H1 (cell line): ENCODE measurements at regions not wholly inside any gene's neighbourhood (a gene's known extent, or its start where the extent isn't known, plus 50 kb on each side); places are given as distances from the start of the nearest gene placed in this dataset.

Experiments used
- CTCF ChIA-PET: fragments of 300-600 bp; sonication (Branson Sonifier 250); formaldehyde crosslinking; loops from one replicate; lab custom pipeline; 2021; ENCODE audit not compliant: partially characterized antibody; lab: Charles Lee
- POLR2A ChIA-PET: fragments of 300-600 bp; sonication (Branson Sonifier 250); formaldehyde crosslinking; loops from one replicate; lab custom pipeline; 2021; ENCODE audit warnings: inconsistent platforms; ENCODE audit not compliant: partially characterized antibody; lab: Charles Lee
- DNase-seq, 2 experiments: peaks; one replicate each; pipeline versions ENCODE4 v3.0.0 to v3.0.0-alpha.2; 2010 to 2022; ENCODE audit warnings: low spot score in 2 of 2, low read depth in 1 of 2, mixed read lengths in 1 of 2
- FAIRE-seq: peaks from 2 replicates; lab custom pipeline; 2011; peaks lifted over from hg19 to GRCh38; lab: Jason Lieb, UNC
- H2AFZ ChIP-seq: 2 replicates; pipeline ENCODE4 v1.8.1; 2012; ENCODE audit warnings: low read length, inconsistent platforms
- H2AK5ac ChIP-seq: 2 replicates; pipeline ENCODE4 v1.6.1; 2013; ENCODE audit warnings: low read depth, low read length
- H2BK120ac ChIP-seq: replicated peaks from 2 replicates; pipeline ENCODE3; 2013; ENCODE audit warnings: low read depth, low read length, inconsistent platforms
- H2BK12ac ChIP-seq: 2 replicates; pipeline ENCODE4 v1.6.1; 2013; ENCODE audit warnings: low read depth, low read length
- H2BK15ac ChIP-seq: 2 replicates; pipeline ENCODE4 v1.6.1; 2013; ENCODE audit warnings: low read length
- H2BK20ac ChIP-seq: 2 replicates; pipeline ENCODE4 v1.6.1; 2013; ENCODE audit warnings: low read length
- H2BK5ac ChIP-seq: 2 replicates; pipeline ENCODE4 v1.6.1; 2013; ENCODE audit warnings: low read depth, low read length
- H3K14ac ChIP-seq: 2 replicates; pipeline ENCODE4 v1.6.1; 2013; ENCODE audit warnings: inconsistent platforms; ENCODE audit not compliant: insufficient read length
- H3K18ac ChIP-seq: 2 replicates; pipeline ENCODE4 v1.6.1; 2013; ENCODE audit warnings: low read length; ENCODE audit errors: extremely low read depth
- H3K23ac ChIP-seq: 2 replicates; pipeline ENCODE4 v1.6.1; 2013; ENCODE audit warnings: inconsistent platforms; ENCODE audit not compliant: insufficient read length
- H3K23me2 ChIP-seq: 2 replicates; pipeline ENCODE4 v1.6.1; 2013; ENCODE audit warnings: low read depth, low read length
- H3K27ac ChIP-seq: 2 replicates; pipeline ENCODE4 v1.6.1; 2011; ENCODE audit warnings: low read depth, low read length, inconsistent platforms
- H3K27me3 ChIP-seq, 4 experiments: replicated peaks in 1 of 4; 1 replicate in 1 of 4; 2 replicates in 3 of 4; pipeline versions ENCODE4 v1.6.1 to v1.8.1; 2011 to 2013; ENCODE audit warnings: low read length in 3 of 4, mild to moderate bottlenecking in 3 of 4, inconsistent platforms in 2 of 4, mixed read lengths in 2 of 4, moderate library complexity in 1 of 4; ENCODE audit not compliant: control insufficient read depth in 3 of 4, insufficient read depth in 3 of 4; ENCODE audit errors: extremely low read depth in 1 of 4
- H3K36me3 ChIP-seq, 4 experiments: 2 replicates each; pipeline versions ENCODE4 v1.6.1 to v1.8.1; 2011 to 2013; ENCODE audit warnings: mild to moderate bottlenecking in 4 of 4, low read length in 3 of 4, moderate library complexity in 2 of 4, control low read depth in 1 of 4, inconsistent platforms in 1 of 4; ENCODE audit not compliant: insufficient read depth in 4 of 4, control insufficient read depth in 2 of 4
- H3K4ac ChIP-seq: replicated peaks from 2 replicates; pipeline ENCODE3; 2013; ENCODE audit warnings: low read length, low read depth, mixed read lengths, inconsistent platforms; ENCODE audit not compliant: insufficient read length
- H3K4me1 ChIP-seq, 4 experiments: replicated peaks in 1 of 4; 1 replicate in 1 of 4; 2 replicates in 3 of 4; pipeline versions ENCODE4 v1.6.1 to v1.8.1; 2011 to 2013; ENCODE audit warnings: low read length in 3 of 4, inconsistent platforms in 2 of 4, mixed read lengths in 1 of 4; ENCODE audit not compliant: insufficient read depth in 4 of 4, control insufficient read depth in 3 of 4
- H3K4me2 ChIP-seq, 2 experiments: 2 replicates each; pipeline versions ENCODE4 v1.6.1 to v1.8.1; 2011 to 2013; ENCODE audit warnings: low read depth in 2 of 2, low read length in 2 of 2, control low read depth in 1 of 2, inconsistent platforms in 1 of 2, mild to moderate bottlenecking in 1 of 2; ENCODE audit not compliant: insufficient read depth in 1 of 2
- H3K4me3 ChIP-seq, 4 experiments: fragments of 200-600, 300-600 bp in 1 of 4; sonication (generic), shearing (Covaris generic), sonication (Bioruptor Twin) in 1 of 4; 2 replicates each; pipeline versions ENCODE4 v1.5.1 to v1.8.1; 2011 to 2016; ENCODE audit warnings: low read length in 4 of 4, low read depth in 3 of 4, control low read depth in 2 of 4, inconsistent platforms in 2 of 4, mild to moderate bottlenecking in 2 of 4, mixed read lengths in 1 of 4, moderate library complexity in 1 of 4; ENCODE audit not compliant: insufficient read depth in 2 of 4; ENCODE audit errors: extremely low read depth in 1 of 4
- H3K56ac ChIP-seq: replicated peaks from 2 replicates; pipeline ENCODE3; 2013; ENCODE audit warnings: low read depth, mild to moderate bottlenecking, mixed read lengths, low read length, inconsistent platforms; ENCODE audit not compliant: insufficient read length
- H3K79me1 ChIP-seq: 2 replicates; pipeline ENCODE4 v1.6.1; 2013; ENCODE audit warnings: low read depth, low read length, control low read depth
- H3K79me2 ChIP-seq, 2 experiments: 2 replicates each; pipeline versions ENCODE4 v1.6.1 to v1.8.1; 2012 to 2013; ENCODE audit warnings: low read length in 2 of 2, mild to moderate bottlenecking in 2 of 2, inconsistent platforms in 1 of 2; ENCODE audit not compliant: insufficient read depth in 2 of 2, control insufficient read depth in 1 of 2
- H3K9ac ChIP-seq, 4 experiments: replicated peaks in 1 of 4; 1 replicate in 1 of 4; 2 replicates in 3 of 4; pipeline versions ENCODE4 v1.6.1 to v1.8.1; 2011 to 2013; ENCODE audit warnings: low read depth in 3 of 4, low read length in 3 of 4, control low read depth in 2 of 4, mild to moderate bottlenecking in 2 of 4, moderate library complexity in 2 of 4, inconsistent platforms in 1 of 4; ENCODE audit errors: extremely low read depth in 1 of 4
- H3K9me3 ChIP-seq, 2 experiments: 2 replicates each; pipeline versions ENCODE4 v1.6.1 to v1.8.1; 2012 to 2013; ENCODE audit warnings: mild to moderate bottlenecking in 2 of 2, moderate library complexity in 2 of 2, control low read depth in 1 of 2, inconsistent platforms in 1 of 2, low read depth in 1 of 2, low read length in 1 of 2, mixed read lengths in 1 of 2; ENCODE audit not compliant: insufficient read depth in 2 of 2
- H4K20me1 ChIP-seq, 2 experiments: replicated peaks in 1 of 2; 2 replicates each; pipeline versions ENCODE3 to v1.8.1; 2011 to 2013; ENCODE audit warnings: inconsistent platforms in 2 of 2, low read length in 2 of 2, mild to moderate bottlenecking in 1 of 2; ENCODE audit not compliant: insufficient read depth in 2 of 2, control insufficient read depth in 1 of 2
- H4K5ac ChIP-seq: 2 replicates; pipeline ENCODE4 v1.6.1; 2013; ENCODE audit warnings: low read length, low read depth, mixed read lengths, inconsistent platforms; ENCODE audit not compliant: insufficient read length
- H4K8ac ChIP-seq: 2 replicates; pipeline ENCODE4 v1.8.0; 2013; ENCODE audit warnings: mild to moderate bottlenecking, moderate library complexity, low read length, inconsistent platforms; ENCODE audit not compliant: insufficient read depth; ENCODE audit errors: extremely low read depth
- H4K91ac ChIP-seq: replicated peaks from 2 replicates; pipeline ENCODE3; 2013; ENCODE audit warnings: low read length, mixed read lengths, inconsistent platforms; ENCODE audit not compliant: insufficient read length
- BRCA1 ChIP-seq: IDR thresholded peaks from 2 replicates; pipeline ENCODE4 v1.6.1; 2012; ENCODE audit warnings: low read depth, low read length, improper control_type of control experiment
- CEBPB ChIP-seq: IDR thresholded peaks from 2 replicates; pipeline ENCODE4 v1.6.1; 2012; ENCODE audit warnings: low read depth, low read length
- CHD1 ChIP-seq: IDR thresholded peaks from 2 replicates; pipeline ENCODE4 v1.6.1; 2012; ENCODE audit warnings: low read depth, low read length, improper control_type of control experiment
- E2F6 ChIP-seq: IDR thresholded peaks from 2 replicates; pipeline ENCODE4 v1.6.1; 2012; ENCODE audit warnings: inconsistent platforms
- FOSL1 ChIP-seq: IDR thresholded peaks from 2 replicates; pipeline ENCODE4 v1.6.1; 2011; ENCODE audit warnings: mild to moderate bottlenecking, low read depth, low read length, moderate library complexity; ENCODE audit not compliant: insufficient read depth
- NANOG ChIP-seq: IDR thresholded peaks from 2 replicates; pipeline ENCODE4 v1.6.1; 2011; ENCODE audit warnings: low read length, low read depth, mild to moderate bottlenecking, inconsistent platforms; ENCODE audit not compliant: insufficient read depth, poor library complexity, severe bottlenecking
- RAD21 ChIP-seq, 2 experiments: IDR thresholded peaks in 1 of 2; conservative IDR thresholded peaks in 1 of 2; 2 replicates each; pipeline ENCODE4 v1.6.1; 2011; ENCODE audit warnings: low read depth in 2 of 2, low read length in 2 of 2, improper control_type of control experiment in 1 of 2, inconsistent platforms in 1 of 2, mild to moderate bottlenecking in 1 of 2, moderate library complexity in 1 of 2
- RBBP5 ChIP-seq: IDR thresholded peaks from 2 replicates; pipeline ENCODE4 v1.7.1; 2012; ENCODE audit warnings: low read depth, mild to moderate bottlenecking, inconsistent platforms, low read length, moderate library complexity, borderline replicate concordance
- SP1 ChIP-seq: IDR thresholded peaks from 2 replicates; pipeline ENCODE4 v1.6.1; 2011; ENCODE audit warnings: low read depth, low read length
- SRF ChIP-seq: IDR thresholded peaks from 2 replicates; pipeline ENCODE4 v1.6.1; 2011; ENCODE audit warnings: mild to moderate bottlenecking, low read depth, low read length, moderate library complexity
- TAF1 ChIP-seq: IDR thresholded peaks from 2 replicates; pipeline ENCODE4 v1.6.1; 2011; ENCODE audit warnings: mild to moderate bottlenecking, low read depth, low read length
- TEAD4 ChIP-seq: IDR thresholded peaks from 2 replicates; pipeline ENCODE4 v1.6.1; 2012; ENCODE audit warnings: low read depth, low read length, inconsistent platforms, mixed read lengths
- WGBS, 2 experiments: shearing (Covaris generic) in 1 of 2; methylation state at CpG; one replicate each; pipeline versions ENCODE4 v1.1.6 to v1.1.7; 2013 to 2015; ENCODE audit warnings: low lambda C conversion rate in 2 of 2, mixed read lengths in 2 of 2, inconsistent platforms in 1 of 2, low coverage in 1 of 2, missing lambda C conversion rate in 1 of 2; ENCODE audit not compliant: insufficient replicate concordance in 2 of 2, insufficient coverage in 1 of 2, insufficient read length in 1 of 2; ENCODE audit errors: extremely low coverage in 1 of 2, missing lambda C conversion rate in 1 of 2; 5-methylcytosine and 5-hydroxymethylcytosine counted together
- TF ChIP-seq, protein P1 (sequence below): IDR thresholded peaks from 2 replicates; pipeline ENCODE4 v1.6.1; 2011; ENCODE audit warnings: low read depth, mild to moderate bottlenecking, low read length; ENCODE audit not compliant: insufficient read depth

DNA sequence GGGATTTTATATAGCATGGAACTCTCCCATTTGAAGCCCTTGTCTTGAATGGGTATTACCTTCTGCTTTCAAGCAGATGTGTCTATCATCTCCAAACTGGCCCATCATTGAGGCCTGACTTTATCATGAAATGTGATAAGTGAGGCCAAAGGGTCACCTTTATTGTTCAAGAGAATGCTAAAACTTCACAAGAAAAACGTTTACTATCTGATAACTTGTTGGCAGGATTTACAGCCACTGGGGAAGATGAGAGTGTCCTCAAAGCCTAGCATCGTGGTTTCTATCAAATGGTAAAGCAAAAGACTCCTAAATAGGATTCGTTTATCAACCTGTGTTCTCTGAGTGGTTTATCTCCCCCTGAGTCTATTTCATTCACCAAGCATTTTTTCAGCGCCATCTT lies 62.0 kb upstream of the CLMN start:
- H3K4ac ChIP-seq: no peak overlapping the region
- no peak overlapping the region for H2AFZ ChIP-seq
- H2BK5ac ChIP-seq: no peak overlapping the region
- no peak overlapping the region for H2BK120ac ChIP-seq
- H3K27ac ChIP-seq: no peak overlapping the region
- DNase-seq (no peak), FAIRE-seq (no peak)
- no peak overlapping the region for H3K56ac ChIP-seq
- H3K23me2 ChIP-seq: no peaks in the 10 kb centered on the region
- H3K9ac ChIP-seq: no peak overlapping the region
- no peaks in the 10 kb centered on the region; a peak in 1 of 7 replicates for H3K4me1 ChIP-seq
- H3K79me2 ChIP-seq: no peaks in the 10 kb centered on the region
- no peak overlapping the region for H2BK12ac ChIP-seq
- H3K4me2 ChIP-seq: no peak overlapping the region
- no peak overlapping the region for H3K18ac ChIP-seq
- WGBS, 2 experiments: 77% methylated on average over 4 of the region's 4 CpGs; no CpG with 5 or more reads in 1 of the 2 experiments
- CTCF ChIA-PET: interaction anchor here (1.8 to 2.9 kb wide), 2 partner anchors 11 to 21 kb away, joined by 5 to 9 read pairs; no protein-coding TSS in a partner anchor
- POLR2A ChIA-PET: no interaction called here
- H2AK5ac ChIP-seq: no peak overlapping the region
- no peak overlapping the region for H4K5ac ChIP-seq
- no peak overlapping the region for H4K8ac ChIP-seq
- H3K79me1 ChIP-seq: no peaks in the 10 kb centered on the region
- no peak overlapping the region for H2BK15ac ChIP-seq
- no peak overlapping the region for H4K91ac ChIP-seq
- H2BK20ac ChIP-seq: no peak overlapping the region
- no peak overlapping the region for H3K4me3 ChIP-seq
- H4K20me1 ChIP-seq: no peaks in the 10 kb centered on the region
- H3K23ac ChIP-seq: no peak overlapping the region
- no peaks in the 10 kb centered on the region for H3K36me3 ChIP-seq
- no peaks in the 10 kb centered on the region; a peak in 1 of 7 replicates for H3K27me3 ChIP-seq
- TF ChIP-seq TAF1: no peak
- TF ChIP-seq, protein P1, sequence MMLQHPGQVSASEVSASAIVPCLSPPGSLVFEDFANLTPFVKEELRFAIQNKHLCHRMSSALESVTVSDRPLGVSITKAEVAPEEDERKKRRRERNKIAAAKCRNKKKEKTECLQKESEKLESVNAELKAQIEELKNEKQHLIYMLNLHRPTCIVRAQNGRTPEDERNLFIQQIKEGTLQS: no peak
- no peak for TF ChIP-seq SP1
- TF ChIP-seq NANOG: no peak
- no peak for TF ChIP-seq RBBP5
- no peak for TF ChIP-seq BRCA1
- TF ChIP-seq TEAD4: no peak
- no peak for TF ChIP-seq CHD1
- TF ChIP-seq RAD21 (IDR thresholded peaks at IDR 0.05 in 1 of 2, conservative IDR thresholded peaks at IDR 0.05 in 1 of 2; ENCODE audit: low read depth in 2 of 2, low read length in 2 of 2): no peak
- TF ChIP-seq FOSL1: no peak
- no peak for TF ChIP-seq SRF
- TF ChIP-seq E2F6: no peak
- TF ChIP-seq CEBPB: no peak
- H3K14ac ChIP-seq: no peak overlapping the region
- H3K9me3 ChIP-seq: peaks cover 3 to 5% of the 10 kb centered on the region in 2 experiments; a peak in 1 of 4 replicates
